Epithelial cell of esophagus (primary cell): ENCODE measurements at regions not wholly inside any gene's neighbourhood (a gene's known extent, or its start where the extent isn't known, plus 50 kb on each side); places are given as distances from the start of the nearest gene placed in this dataset.

Source experiments
- DNase-seq: peaks from one replicate; pipeline ENCODE4 v3.0.0; 2010; ENCODE audit warnings: low read depth
- H3K4me3 ChIP-seq: 2 replicates; pipeline ENCODE4 v1.5.1; 2011; ENCODE audit warnings: mild to moderate bottlenecking, low read length, control low read depth
- CTCF ChIP-seq: IDR thresholded peaks from 2 replicates; pipeline ENCODE4 v1.5.1; 2011; ENCODE audit warnings: low read depth, mild to moderate bottlenecking, low read length, control low read depth, inconsistent platforms; ENCODE audit not compliant: insufficient read depth; ENCODE audit errors: missing control alignments

GRCh38 chr20:60729135-60729900 lies 522.7 kb upstream of the CDH4 start:
- no peak overlapping the region for H3K4me3 ChIP-seq
- no peak for DNase-seq
- no peak for TF ChIP-seq CTCF

- no peak for DNase-seq
Observed at GRCh38 chr20:60732322-60732721, 519.7 kb upstream of the CDH4 start.

GRCh38 chr20:60748086-60748485 lies 504.0 kb upstream of the CDH4 start:
- TF ChIP-seq CTCF: no peak
- no peak overlapping the region for H3K4me3 ChIP-seq
- no peak for DNase-seq

More at GRCh38 chr20:60732322-60732721, 519.7 kb upstream of the CDH4 start:
- TF ChIP-seq CTCF: no peak
- no peak overlapping the region for H3K4me3 ChIP-seq

GRCh38 chr20:60749804-60750602 lies 502.1 kb upstream of the CDH4 start:
- H3K4me3 ChIP-seq: no peak overlapping the region
- no peak for DNase-seq
- no peak for TF ChIP-seq CTCF

GRCh38 chr20:60750909-60751308 lies 501.2 kb upstream of the CDH4 start:
- no peak for DNase-seq
- no peak overlapping the region for H3K4me3 ChIP-seq
- TF ChIP-seq CTCF: no peak

GRCh38 chr20:60751826-60752225 lies 500.2 kb upstream of the CDH4 start:
- TF ChIP-seq CTCF: no peak
- DNase-seq: no peak
- H3K4me3 ChIP-seq: no peak overlapping the region
